GM21423 (cell line): ENCODE measurements at regions not wholly inside any gene's neighbourhood (a gene's known extent, or its start where the extent isn't known, plus 50 kb on each side); places are given as distances from the start of the nearest gene placed in this dataset.
"Not testable (repeated sequence)": the region's sequence is repeated elsewhere in the genome, so short reads cannot be mapped to it uniquely, and the experiment has no call there.

Source experiments
- ATAC-seq: cut with Tn5 transposase; IDR thresholded peaks from one replicate; pipeline ENCODE4 v1.9.1; 2021; ENCODE audit warnings: mild to moderate bottlenecking, moderate library complexity; ENCODE audit not compliant: unreplicated experiment

DNA sequence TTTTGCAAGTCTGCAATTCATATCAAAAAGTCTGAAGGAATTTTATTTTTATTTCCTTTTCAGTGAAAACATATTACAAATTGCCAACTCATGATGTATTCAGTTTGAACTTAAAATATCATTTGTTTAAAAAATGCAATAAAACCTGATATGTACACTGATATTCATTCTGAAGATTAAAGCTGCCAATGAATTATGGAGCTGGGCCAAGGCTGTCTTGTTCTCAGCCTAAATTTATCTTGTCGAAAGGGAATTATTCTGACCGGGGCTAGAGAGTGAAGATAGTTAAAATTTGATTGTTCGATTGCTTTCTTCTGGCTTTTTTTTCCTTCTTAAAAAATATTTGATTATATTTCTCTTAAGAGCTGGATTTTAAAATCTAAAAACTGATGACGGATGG, 54.0 kb upstream of the RBFOX1 start:
- no peak for ATAC-seq

DNA sequence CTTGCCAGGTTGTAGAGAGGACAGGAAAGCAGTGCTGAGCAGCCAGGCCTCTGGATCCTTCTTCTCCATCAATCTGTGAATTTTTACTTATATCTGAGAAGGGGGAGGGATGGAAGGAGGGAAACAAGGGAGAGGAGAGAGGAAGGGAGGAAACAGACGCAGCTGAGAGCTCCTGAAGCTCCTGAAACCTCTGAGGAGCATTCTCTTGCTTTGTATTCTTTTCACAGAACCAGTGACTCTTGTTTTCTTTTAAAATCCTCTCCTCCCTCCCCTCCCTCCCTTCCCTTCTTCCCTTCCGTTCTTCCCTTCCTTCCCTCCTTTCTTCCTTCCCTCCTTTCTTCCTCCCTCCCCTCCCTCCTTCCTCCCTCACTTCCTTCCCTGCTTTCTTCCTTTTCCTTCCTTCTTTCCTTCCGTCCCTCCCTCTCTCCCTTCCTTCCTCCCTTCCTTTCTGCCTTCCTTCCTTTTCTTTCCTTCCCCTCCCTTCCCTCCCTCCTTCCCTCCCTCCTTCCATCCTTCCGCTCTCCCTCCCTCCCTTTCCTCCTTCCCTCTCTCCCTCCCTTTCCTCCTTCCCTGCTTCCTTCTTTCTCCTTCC, 60.0 kb upstream of the RBFOX1 start:
- ATAC-seq = no peak

GRCh38 chr16:7271486-7271885, 61.2 kb upstream of the RBFOX1 start:
- no peak for ATAC-seq

DNA sequence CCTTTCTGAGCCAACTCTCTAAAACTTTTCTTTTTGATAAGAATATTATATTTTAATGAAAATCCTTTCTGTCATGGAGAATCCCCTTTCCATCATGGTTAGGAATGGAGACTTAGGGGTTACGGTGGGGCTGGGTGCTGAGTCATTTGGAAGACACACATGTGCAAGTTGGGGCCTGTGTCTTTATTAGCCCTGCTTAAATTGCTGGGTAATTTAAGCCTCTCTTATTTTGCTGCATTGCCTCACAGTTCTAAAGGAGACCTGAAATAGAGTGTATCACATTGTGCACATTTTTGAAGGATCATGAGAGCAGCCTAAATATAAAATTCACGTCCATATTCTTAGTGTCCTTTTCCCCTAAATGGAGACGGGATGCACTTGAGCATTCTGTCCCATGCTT, 61.8 kb upstream of the RBFOX1 start:
- ATAC-seq = no peak

GRCh38 chr16:7270006-7270405, 62.6 kb upstream of the RBFOX1 start:
- no peak for ATAC-seq

- ATAC-seq = no peak
These were observed 64.5 kb upstream of the RBFOX1 start for GRCh38 chr16:7268182-7268581.

DNA sequence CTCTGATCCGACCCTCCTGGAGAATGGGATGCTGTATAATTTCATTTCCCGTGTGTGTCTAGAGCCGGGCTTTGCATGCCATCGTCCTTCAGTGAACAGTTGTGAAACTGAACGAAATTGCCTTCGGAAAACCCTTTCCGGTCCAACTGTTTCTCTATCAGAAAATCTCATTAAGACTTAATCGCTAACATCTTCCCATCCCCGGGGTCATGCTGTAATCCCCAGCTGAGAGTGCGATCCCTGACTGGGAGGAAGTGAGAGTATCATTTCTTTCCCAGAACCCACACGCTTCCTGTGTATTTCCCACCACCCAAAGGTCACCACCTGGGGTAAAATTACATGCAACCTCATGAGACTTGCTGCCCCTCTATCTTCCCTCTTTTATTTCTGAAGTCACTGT, 75.6 kb upstream of the RBFOX1 start:
- no peak for ATAC-seq

DNA sequence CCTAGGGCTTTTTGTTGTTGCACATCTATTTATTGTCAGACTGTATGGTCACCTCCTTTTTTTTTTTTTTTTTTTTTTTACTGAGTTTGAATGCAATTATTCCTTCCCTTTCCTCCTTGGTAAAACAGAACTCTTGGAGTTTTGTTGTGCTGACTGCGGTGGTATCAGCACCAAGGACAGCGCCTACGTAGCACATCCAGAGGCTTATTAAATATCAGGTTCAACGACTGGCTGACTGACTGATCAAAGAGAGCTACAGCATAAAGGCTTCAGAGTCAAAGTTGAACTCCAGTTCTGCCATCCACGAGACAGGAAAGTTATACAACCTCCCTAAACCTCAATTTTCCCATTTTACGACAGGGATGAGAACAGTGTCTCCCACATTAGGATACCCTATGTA, 86.1 kb upstream of the RBFOX1 start:
- no peak for ATAC-seq

GRCh38 chr16:7239547-7239946, 93.1 kb upstream of the RBFOX1 start:
- ATAC-seq = no peak

- ATAC-seq = no peak
These were observed 95.7 kb upstream of the RBFOX1 start for GRCh38 chr16:7236824-7237410.

DNA sequence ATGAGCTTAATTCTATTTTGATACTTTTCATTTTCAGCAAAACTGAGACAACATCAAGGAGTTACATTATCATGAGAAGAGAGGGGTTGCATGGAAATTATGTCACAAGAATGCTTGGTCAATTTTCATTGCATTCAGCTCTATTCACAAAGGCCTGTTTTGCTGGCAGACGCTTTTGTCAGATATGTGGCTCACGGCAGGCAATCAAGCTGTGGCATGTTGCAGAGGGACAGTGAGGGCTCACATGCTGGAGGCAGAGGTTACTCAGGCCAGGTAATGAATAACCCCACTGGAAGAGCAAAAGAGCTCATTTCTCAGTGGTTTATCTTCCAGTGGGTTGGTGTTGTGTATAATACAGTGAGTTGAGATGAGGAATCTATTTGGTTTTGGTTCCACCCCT, 98.7 kb upstream of the RBFOX1 start:
- ATAC-seq = no peak

- no peak for ATAC-seq
These were observed 100.9 kb upstream of the RBFOX1 start for GRCh38 chr16:7231762-7232161.

- not testable (repeated sequence) for ATAC-seq
These were observed 103.0 kb upstream of the RBFOX1 start for GRCh38 chr16:7229433-7230218.

GRCh38 chr16:7227229-7227721, 105.4 kb upstream of the RBFOX1 start:
- ATAC-seq = no peak

DNA sequence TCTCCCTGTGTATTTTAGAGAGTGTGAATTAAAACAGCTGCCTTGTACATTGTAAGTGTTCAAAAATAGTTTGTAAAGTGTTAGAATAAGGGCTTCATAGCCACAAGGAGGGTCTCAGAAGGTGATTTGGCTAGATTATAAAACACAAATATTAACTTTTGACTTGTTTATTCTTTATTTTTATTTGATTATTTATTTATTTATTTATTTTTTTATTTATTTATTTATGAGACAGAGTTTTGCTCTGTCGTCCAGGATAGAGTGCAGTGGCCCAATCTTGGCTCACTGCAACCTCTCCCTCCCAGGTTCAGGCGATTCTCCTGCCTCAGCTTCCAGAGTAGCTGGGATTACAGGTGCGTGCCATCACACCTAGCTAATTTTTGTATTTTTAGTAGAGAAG, 111.5 kb upstream of the RBFOX1 start:
- no peak for ATAC-seq

DNA sequence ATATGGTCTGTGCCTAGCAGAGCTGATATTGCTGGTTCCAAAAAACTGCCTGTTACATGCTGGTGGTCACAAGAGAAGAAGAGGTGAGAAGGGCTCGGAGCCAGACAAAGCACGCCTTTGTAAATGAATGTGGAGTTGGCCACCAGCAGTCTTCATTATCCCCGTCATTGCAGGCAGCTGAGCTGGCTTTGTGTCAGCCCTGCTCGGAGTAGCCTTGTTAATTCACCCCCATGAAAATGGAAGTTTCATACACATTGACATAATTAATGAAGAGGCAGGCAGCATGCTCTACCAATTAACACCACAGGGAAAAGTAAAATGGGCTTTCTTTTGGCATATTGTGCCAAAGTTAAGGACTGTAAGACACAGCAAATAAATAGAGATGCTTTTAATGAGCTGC, 113.7 kb upstream of the RBFOX1 start:
- no peak for ATAC-seq

GRCh38 chr16:7217797-7218196, 114.8 kb upstream of the RBFOX1 start:
- ATAC-seq = no peak

DNA sequence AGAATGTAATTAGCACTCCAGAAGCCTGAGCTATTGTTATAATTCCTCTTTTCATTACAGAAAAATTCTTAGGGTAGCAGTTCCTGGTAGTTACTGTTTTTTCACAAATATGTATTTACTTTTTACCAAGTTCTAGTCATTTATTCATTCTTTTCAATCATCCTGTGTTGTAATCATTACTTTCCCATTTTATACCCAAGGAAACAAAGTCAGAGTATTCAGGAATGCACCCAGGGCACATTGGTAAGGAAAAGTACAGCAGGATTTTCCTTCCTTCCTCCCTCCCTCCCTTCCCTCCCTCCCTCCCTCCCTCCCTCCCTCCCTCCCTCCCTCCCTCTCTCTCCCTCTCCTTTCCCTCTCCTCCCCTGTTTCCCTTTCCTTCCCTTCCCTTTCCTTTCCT, 115.9 kb upstream of the RBFOX1 start:
- no peak for ATAC-seq

DNA sequence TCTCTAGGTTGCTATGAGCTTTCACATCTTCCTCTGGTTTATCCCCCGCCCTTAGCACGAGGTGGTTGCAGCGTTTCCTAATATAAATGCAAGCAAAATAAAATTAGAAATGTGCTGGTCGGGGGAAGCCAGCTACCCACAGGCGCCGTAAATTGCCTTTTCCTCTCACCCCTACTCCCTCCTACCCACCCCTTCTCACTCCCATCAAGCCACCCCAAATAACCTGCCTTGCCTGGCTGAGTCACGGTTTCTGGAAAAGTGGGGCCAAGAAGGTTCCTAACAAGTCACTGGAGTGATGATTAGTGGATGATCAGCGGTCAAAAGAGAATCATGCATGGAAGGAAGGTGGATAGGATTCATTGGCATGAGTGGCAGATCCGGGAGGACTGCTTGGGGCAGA, 120.9 kb upstream of the RBFOX1 start:
- no peak for ATAC-seq

GRCh38 chr16:7209598-7209997, 123.0 kb upstream of the RBFOX1 start:
- no peak for ATAC-seq

- no peak for ATAC-seq
These were observed 126.2 kb upstream of the RBFOX1 start for GRCh38 chr16:7206469-7206868.

DNA sequence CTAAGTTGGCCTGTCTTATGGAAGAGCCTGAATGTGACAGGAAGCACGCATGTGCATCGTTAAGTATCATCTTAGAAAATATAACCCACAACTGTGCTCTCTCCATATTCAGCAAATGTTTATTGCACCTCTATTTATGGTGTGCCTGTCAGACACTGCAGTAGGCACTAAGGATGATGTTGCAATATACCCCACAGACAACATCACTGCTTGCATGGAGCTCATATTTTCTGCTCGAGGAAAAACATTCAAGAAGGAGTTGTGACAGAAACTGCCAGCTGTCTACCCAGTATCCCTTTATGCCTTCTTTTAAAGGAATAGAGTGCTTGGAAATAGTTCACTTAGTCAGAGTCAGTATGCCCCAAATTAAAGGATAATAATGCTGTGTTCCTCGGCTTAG, 132.3 kb upstream of the RBFOX1 start:
- no peak for ATAC-seq
